ENCODE measurements at regions not wholly inside any gene's neighbourhood (a gene's known extent, or its start where the extent isn't known, plus 50 kb on each side); places are given as distances from the start of the nearest gene placed in this dataset.

DNA sequence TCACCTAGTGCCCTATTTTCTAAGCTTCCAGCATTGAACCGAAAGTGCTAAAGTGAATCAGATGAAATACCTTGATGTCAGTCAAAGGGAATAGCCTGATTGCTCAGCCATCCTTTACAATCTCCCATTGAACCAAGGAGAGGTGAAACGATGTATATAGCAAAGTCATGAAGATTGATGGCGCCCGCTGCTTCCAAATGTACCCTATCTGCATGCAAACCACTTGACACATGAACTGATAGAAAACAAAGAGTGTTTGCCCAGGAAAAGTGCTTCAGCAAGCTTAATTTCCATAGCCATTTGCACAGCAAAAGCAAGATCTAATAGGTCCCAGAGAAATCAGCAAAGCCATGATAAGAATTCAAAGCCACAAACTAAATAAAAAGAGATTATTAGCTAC is 624.9 kb upstream of the PCDH9 start:
- TF ChIP-seq, protein P1, sequence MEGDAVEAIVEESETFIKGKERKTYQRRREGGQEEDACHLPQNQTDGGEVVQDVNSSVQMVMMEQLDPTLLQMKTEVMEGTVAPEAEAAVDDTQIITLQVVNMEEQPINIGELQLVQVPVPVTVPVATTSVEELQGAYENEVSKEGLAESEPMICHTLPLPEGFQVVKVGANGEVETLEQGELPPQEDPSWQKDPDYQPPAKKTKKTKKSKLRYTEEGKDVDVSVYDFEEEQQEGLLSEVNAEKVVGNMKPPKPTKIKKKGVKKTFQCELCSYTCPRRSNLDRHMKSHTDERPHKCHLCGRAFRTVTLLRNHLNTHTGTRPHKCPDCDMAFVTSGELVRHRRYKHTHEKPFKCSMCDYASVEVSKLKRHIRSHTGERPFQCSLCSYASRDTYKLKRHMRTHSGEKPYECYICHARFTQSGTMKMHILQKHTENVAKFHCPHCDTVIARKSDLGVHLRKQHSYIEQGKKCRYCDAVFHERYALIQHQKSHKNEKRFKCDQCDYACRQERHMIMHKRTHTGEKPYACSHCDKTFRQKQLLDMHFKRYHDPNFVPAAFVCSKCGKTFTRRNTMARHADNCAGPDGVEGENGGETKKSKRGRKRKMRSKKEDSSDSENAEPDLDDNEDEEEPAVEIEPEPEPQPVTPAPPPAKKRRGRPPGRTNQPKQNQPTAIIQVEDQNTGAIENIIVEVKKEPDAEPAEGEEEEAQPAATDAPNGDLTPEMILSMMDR (optimal IDR thresholded peaks at IDR 0.05 in 1 of 3, IDR thresholded peaks at IDR 0.05 in 1 of 3, conservative IDR thresholded peaks at IDR 0.05 in 1 of 3; ENCODE audit: extremely low read depth in 1 of 3, insufficient read depth in 2 of 3, low read length in 3 of 3): no peak
- TF ChIP-seq EZH2 (IDR thresholded peaks at IDR 0.05; ENCODE audit: low read length): no peak

Measured in keratinocyte (primary cell).